ENCODE measurements at regions not wholly inside any gene's neighbourhood (a gene's known extent, or its start where the extent isn't known, plus 50 kb on each side); places are given as distances from the start of the nearest gene placed in this dataset.

DNA sequence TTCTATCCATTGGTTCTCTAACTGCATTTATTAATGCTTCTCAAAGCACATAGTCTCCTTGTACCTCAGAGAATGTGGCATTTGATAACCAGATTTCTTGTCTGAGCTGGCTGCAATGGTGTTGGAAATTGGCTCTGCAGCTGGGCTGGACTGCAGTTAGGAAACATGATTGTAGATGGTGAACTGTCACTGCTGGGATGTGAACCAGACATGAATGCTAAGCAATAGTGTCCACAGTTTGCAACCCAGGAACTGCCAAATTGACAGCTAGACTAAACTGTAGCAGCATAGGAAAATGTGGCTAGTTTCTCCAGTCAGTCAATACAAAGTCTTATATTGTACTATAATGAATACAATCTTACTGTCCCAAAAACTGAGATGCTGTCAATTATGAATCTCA lies 656.6 kb upstream of the GOLIM4 start (continued):
- TF ChIP-seq, protein P1, sequence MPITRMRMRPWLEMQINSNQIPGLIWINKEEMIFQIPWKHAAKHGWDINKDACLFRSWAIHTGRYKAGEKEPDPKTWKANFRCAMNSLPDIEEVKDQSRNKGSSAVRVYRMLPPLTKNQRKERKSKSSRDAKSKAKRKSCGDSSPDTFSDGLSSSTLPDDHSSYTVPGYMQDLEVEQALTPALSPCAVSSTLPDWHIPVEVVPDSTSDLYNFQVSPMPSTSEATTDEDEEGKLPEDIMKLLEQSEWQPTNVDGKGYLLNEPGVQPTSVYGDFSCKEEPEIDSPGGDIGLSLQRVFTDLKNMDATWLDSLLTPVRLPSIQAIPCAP (CRISPR knock-in tag; IDR thresholded peaks at IDR 0.05), result no peak

- Mint-ChIP-seq H3K27me3 (ENCODE audit: low read depth) (no peaks in the 10 kb centered on the region), H3K36me3 (peaks cover 16% of the 10 kb centered on the region), H3K4me1 (no peaks in the 10 kb centered on the region; the same call in 1 of the 2 replicates), H3K27ac (no peak overlapping the region), H3K4me3 (no peak overlapping the region), H3K9me3 (peaks cover 22% of the 10 kb centered on the region)
- DNase-seq (ENCODE audit: low spot score) (no peak), ATAC-seq (no peak)
- ChIA-PET POLR2A (interaction anchor here (0.6 kb wide), 1 partner anchor 11 kb away, joined by 3 read pairs; no protein-coding TSS in a partner anchor), CTCF (no interaction called here)
- TF ChIP-seq NR2C2 (CRISPR knock-in tag; IDR thresholded peaks at IDR 0.05) (no peak), STAT6 (CRISPR knock-in tag; conservative IDR thresholded peaks at IDR 0.05; ENCODE audit: low read depth) (no peak), AFF4 (CRISPR knock-in tag; IDR thresholded peaks at IDR 0.05; ENCODE audit: borderline replicate concordance) (no peak), ZMAT4 (CRISPR knock-in tag; IDR thresholded peaks at IDR 0.05) (no peak), GRHL2 (CRISPR knock-in tag; IDR thresholded peaks at IDR 0.05; ENCODE audit: insufficient replicate concordance, severe bottlenecking) (no peak), JAZF1 (CRISPR knock-in tag; IDR thresholded peaks at IDR 0.05) (no peak), ZNF232 (CRISPR knock-in tag; IDR thresholded peaks at IDR 0.05) (no peak), AR (CRISPR knock-in tag; IDR thresholded peaks at IDR 0.05) (no peak), FOXJ3 (CRISPR knock-in tag; IDR thresholded peaks at IDR 0.05; ENCODE audit: borderline replicate concordance) (no peak), NFATC4 (CRISPR knock-in tag; IDR thresholded peaks at IDR 0.05) (no peak), NFE2L1 (CRISPR knock-in tag; IDR thresholded peaks at IDR 0.05) (no peak)
- TF ChIP-seq, protein P1 (CRISPR knock-in tag; IDR thresholded peaks at IDR 0.05), result no peak
- TF ChIP-seq, protein P2, sequence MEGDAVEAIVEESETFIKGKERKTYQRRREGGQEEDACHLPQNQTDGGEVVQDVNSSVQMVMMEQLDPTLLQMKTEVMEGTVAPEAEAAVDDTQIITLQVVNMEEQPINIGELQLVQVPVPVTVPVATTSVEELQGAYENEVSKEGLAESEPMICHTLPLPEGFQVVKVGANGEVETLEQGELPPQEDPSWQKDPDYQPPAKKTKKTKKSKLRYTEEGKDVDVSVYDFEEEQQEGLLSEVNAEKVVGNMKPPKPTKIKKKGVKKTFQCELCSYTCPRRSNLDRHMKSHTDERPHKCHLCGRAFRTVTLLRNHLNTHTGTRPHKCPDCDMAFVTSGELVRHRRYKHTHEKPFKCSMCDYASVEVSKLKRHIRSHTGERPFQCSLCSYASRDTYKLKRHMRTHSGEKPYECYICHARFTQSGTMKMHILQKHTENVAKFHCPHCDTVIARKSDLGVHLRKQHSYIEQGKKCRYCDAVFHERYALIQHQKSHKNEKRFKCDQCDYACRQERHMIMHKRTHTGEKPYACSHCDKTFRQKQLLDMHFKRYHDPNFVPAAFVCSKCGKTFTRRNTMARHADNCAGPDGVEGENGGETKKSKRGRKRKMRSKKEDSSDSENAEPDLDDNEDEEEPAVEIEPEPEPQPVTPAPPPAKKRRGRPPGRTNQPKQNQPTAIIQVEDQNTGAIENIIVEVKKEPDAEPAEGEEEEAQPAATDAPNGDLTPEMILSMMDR (IDR thresholded peaks at IDR 0.05), result no peak
- TF ChIP-seq, protein P3, sequence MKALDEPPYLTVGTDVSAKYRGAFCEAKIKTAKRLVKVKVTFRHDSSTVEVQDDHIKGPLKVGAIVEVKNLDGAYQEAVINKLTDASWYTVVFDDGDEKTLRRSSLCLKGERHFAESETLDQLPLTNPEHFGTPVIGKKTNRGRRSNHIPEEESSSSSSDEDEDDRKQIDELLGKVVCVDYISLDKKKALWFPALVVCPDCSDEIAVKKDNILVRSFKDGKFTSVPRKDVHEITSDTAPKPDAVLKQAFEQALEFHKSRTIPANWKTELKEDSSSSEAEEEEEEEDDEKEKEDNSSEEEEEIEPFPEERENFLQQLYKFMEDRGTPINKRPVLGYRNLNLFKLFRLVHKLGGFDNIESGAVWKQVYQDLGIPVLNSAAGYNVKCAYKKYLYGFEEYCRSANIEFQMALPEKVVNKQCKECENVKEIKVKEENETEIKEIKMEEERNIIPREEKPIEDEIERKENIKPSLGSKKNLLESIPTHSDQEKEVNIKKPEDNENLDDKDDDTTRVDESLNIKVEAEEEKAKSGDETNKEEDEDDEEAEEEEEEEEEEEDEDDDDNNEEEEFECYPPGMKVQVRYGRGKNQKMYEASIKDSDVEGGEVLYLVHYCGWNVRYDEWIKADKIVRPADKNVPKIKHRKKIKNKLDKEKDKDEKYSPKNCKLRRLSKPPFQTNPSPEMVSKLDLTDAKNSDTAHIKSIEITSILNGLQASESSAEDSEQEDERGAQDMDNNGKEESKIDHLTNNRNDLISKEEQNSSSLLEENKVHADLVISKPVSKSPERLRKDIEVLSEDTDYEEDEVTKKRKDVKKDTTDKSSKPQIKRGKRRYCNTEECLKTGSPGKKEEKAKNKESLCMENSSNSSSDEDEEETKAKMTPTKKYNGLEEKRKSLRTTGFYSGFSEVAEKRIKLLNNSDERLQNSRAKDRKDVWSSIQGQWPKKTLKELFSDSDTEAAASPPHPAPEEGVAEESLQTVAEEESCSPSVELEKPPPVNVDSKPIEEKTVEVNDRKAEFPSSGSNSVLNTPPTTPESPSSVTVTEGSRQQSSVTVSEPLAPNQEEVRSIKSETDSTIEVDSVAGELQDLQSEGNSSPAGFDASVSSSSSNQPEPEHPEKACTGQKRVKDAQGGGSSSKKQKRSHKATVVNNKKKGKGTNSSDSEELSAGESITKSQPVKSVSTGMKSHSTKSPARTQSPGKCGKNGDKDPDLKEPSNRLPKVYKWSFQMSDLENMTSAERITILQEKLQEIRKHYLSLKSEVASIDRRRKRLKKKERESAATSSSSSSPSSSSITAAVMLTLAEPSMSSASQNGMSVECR (CRISPR knock-in tag; IDR thresholded peaks at IDR 0.05; ENCODE audit: borderline replicate concordance), result no peak
- TF ChIP-seq, protein P4, sequence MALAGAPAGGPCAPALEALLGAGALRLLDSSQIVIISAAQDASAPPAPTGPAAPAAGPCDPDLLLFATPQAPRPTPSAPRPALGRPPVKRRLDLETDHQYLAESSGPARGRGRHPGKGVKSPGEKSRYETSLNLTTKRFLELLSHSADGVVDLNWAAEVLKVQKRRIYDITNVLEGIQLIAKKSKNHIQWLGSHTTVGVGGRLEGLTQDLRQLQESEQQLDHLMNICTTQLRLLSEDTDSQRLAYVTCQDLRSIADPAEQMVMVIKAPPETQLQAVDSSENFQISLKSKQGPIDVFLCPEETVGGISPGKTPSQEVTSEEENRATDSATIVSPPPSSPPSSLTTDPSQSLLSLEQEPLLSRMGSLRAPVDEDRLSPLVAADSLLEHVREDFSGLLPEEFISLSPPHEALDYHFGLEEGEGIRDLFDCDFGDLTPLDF (CRISPR knock-in tag; IDR thresholded peaks at IDR 0.05), result no peak
Observed at GRCh38 chr3:168747697-168748096, 652.0 kb upstream of the GOLIM4 start.
